PC-9 (cell line): ENCODE measurements at regions not wholly inside any gene's neighbourhood (a gene's known extent, or its start where the extent isn't known, plus 50 kb on each side); places are given as distances from the start of the nearest gene placed in this dataset.

Experiments used
- BruUV-seq: library from RNA; stranded (reverse); fragments of 400-500 nt; replicated peaks from 2 replicates; lab custom pipeline; 2021; lab: Mats Ljungman, UMichigan
- CTCF ChIA-PET: fragments of 300-600 bp; sonication (Branson Sonifier 250); formaldehyde crosslinking; loops from one replicate; lab custom pipeline; 2022; ENCODE audit warnings: antibody characterized with exemption; lab: Charles Lee
- POLR2A ChIA-PET: fragments of 300-600 bp; sonication (Branson Sonifier 250); formaldehyde crosslinking; loops from one replicate; lab custom pipeline; 2022; ENCODE audit warnings: antibody characterized with exemption; ENCODE audit not compliant: unreplicated experiment; lab: Charles Lee
- DNase-seq, 2 experiments: peaks; one replicate each; pipeline versions ENCODE4 v3.0.0 to v3.0.0-alpha.2; 2015 to 2022; ENCODE audit warnings: mixed read lengths in 1 of 2
- H2AFZ ChIP-seq: fragments of 200-600 bp; sonication (generic); 2 replicates; pipeline ENCODE4 v1.8.1; 2017; ENCODE audit warnings: antibody characterized with exemption
- H3F3A ChIP-seq: fragments of 200-600 bp; sonication (generic); 2 replicates; pipeline ENCODE4 v1.8.1; 2017; ENCODE audit warnings: antibody characterized with exemption, mild to moderate bottlenecking, low read depth; ENCODE audit not compliant: insufficient read depth
- H3K27ac ChIP-seq: fragments of 200-600 bp; sonication (generic); 2 replicates; pipeline ENCODE4 v1.6.1; 2016; ENCODE audit warnings: mixed run types
- H3K27me3 ChIP-seq: fragments of 200-600 bp; sonication (generic); 2 replicates; pipeline ENCODE4 v1.6.1; 2016; ENCODE audit warnings: low read depth, mixed run types; ENCODE audit not compliant: insufficient read depth
- H3K36me3 ChIP-seq: fragments of 200-600 bp; sonication (generic); 2 replicates; pipeline ENCODE4 v1.6.1; 2016; ENCODE audit warnings: low read depth, mixed run types
- H3K4me1 ChIP-seq: fragments of 200-600 bp; sonication (generic); replicated peaks from 2 replicates; pipeline ENCODE4 v1.6.1; 2016; ENCODE audit warnings: mixed run types; ENCODE audit not compliant: insufficient read depth
- H3K4me2 ChIP-seq: fragments of 200-600 bp; sonication (generic); 2 replicates; pipeline ENCODE4 v1.6.1; 2017; ENCODE audit warnings: mixed run types
- H3K4me3 ChIP-seq: fragments of 200-600 bp; sonication (generic); 2 replicates; pipeline ENCODE4 v1.6.1; 2016; ENCODE audit warnings: mixed run types
- H3K79me2 ChIP-seq: fragments of 200-600 bp; sonication (generic); 2 replicates; pipeline ENCODE4 v1.6.1; 2017; ENCODE audit warnings: low read depth, mixed run types
- H3K9me2 ChIP-seq: fragments of 200-600 bp; sonication (generic); 2 replicates; pipeline ENCODE4 v1.8.1; 2017; ENCODE audit warnings: mild to moderate bottlenecking; ENCODE audit not compliant: insufficient read depth
- H3K9me3 ChIP-seq: fragments of 200-600 bp; sonication (generic); 2 replicates; pipeline ENCODE4 v1.8.1; 2016; ENCODE audit warnings: low read depth; ENCODE audit not compliant: insufficient read depth
- H4K20me1 ChIP-seq: fragments of 200-600 bp; sonication (generic); 2 replicates; pipeline ENCODE4 v1.8.1; 2017; ENCODE audit not compliant: insufficient read depth
- CTCF ChIP-seq: fragments of 200-600 bp; sonication (generic); conservative IDR thresholded peaks from 2 replicates; pipeline ENCODE4 v1.6.1; 2017; ENCODE audit warnings: mixed run types, antibody characterized with exemption, mild to moderate bottlenecking, moderate library complexity
- EZH2 ChIP-seq: fragments of 200-600 bp; sonication (generic); IDR thresholded peaks from 2 replicates; pipeline ENCODE4 v1.8.0; 2017; ENCODE audit warnings: antibody characterized with exemption, low read depth
- intact Hi-C: fragments of 100-400 bp; cut with micrococcal nuclease; formaldehyde crosslinking; loops from one replicate; pipeline ENCODE4 v1.10.0; 2022; ENCODE audit not compliant: unreplicated experiment

GRCh38 chr1:234705615-234706014 lies 95.6 kb upstream of the IRF2BP2 start:
- Histone ChIP-seq H3K27ac (no peak overlapping the region), H3K4me2 (no peak overlapping the region), H3K4me3 (no peak overlapping the region), H3K36me3 (no peaks in the 10 kb centered on the region), H3F3A (no peaks in the 10 kb centered on the region), H3K4me1 (no peaks in the 10 kb centered on the region), H3K9me2 (no peaks in the 10 kb centered on the region), H2AFZ (no peak overlapping the region), H3K9me3 (no peaks in the 10 kb centered on the region), H4K20me1 (no peaks in the 10 kb centered on the region), H3K27me3 (no peaks in the 10 kb centered on the region), H3K79me2 (no peaks in the 10 kb centered on the region)
- CTCF ChIA-PET, result no interaction called here
- no peak for DNase-seq
- TF ChIP-seq CTCF (no peak), EZH2 (no peak)
- BruUV-seq, result no TSS peak
- POLR2A ChIA-PET, result interaction anchor here (0.6 kb wide), 1 partner anchor 214 kb away, joined by 3 read pairs; no protein-coding TSS in a partner anchor
- intact Hi-C loops, result no loop called here

GRCh38 chr1:234704106-234704887 lies 94.3 kb upstream of the IRF2BP2 start:
- no peaks in the 10 kb centered on the region for H3K9me3 ChIP-seq
- no peak overlapping the region for H3K4me2 ChIP-seq
- H3K4me3 ChIP-seq, result no peak overlapping the region
- H3K79me2 ChIP-seq, result no peaks in the 10 kb centered on the region
- ChIA-PET POLR2A (no interaction called here), CTCF (interaction anchor here (1.5 kb wide), 1 partner anchor 10 kb away, joined by 4 read pairs; no protein-coding TSS in a partner anchor)
- no peaks in the 10 kb centered on the region for H3K27me3 ChIP-seq
- TF ChIP-seq EZH2 (no peak), CTCF (no peak)
- no peaks in the 10 kb centered on the region for H4K20me1 ChIP-seq
- no TSS peak for BruUV-seq
- intact Hi-C loops, result no loop called here
- no peak for DNase-seq
- no peaks in the 10 kb centered on the region for H3K9me2 ChIP-seq
- H3K36me3 ChIP-seq, result no peaks in the 10 kb centered on the region
- no peaks in the 10 kb centered on the region for H3F3A ChIP-seq
- no peak overlapping the region for H2AFZ ChIP-seq
- H3K27ac ChIP-seq, result no peak overlapping the region
- no peaks in the 10 kb centered on the region for H3K4me1 ChIP-seq

GRCh38 chr1:234702342-234703000 lies 92.5 kb upstream of the IRF2BP2 start:
- H3K27ac ChIP-seq, result no peak overlapping the region
- intact Hi-C loops, result no loop called here
- CTCF ChIA-PET, result no interaction called here
- H3K4me1 ChIP-seq, result no peaks in the 10 kb centered on the region
- no peaks in the 10 kb centered on the region for H3K9me2 ChIP-seq
- no peak overlapping the region for H3K4me3 ChIP-seq
- H2AFZ ChIP-seq, result no peak overlapping the region
- no peaks in the 10 kb centered on the region for H3F3A ChIP-seq
- TF ChIP-seq EZH2, result no peak
- no peak for TF ChIP-seq CTCF
- DNase-seq, result no peak
- POLR2A ChIA-PET, result interaction anchor here (0.6 kb wide), 1 partner anchor 93 kb away, joined by 5 read pairs; the partner anchor contains the start of gene IRF2BP2
- H3K4me2 ChIP-seq, result no peak overlapping the region
- no peaks in the 10 kb centered on the region for H3K27me3 ChIP-seq
- no peaks in the 10 kb centered on the region for H3K36me3 ChIP-seq
- no TSS peak for BruUV-seq
- no peaks in the 10 kb centered on the region for H4K20me1 ChIP-seq
- no peaks in the 10 kb centered on the region for H3K79me2 ChIP-seq
- no peaks in the 10 kb centered on the region for H3K9me3 ChIP-seq
